MM.1S (cell line): ENCODE measurements at regions not wholly inside any gene's neighbourhood (a gene's known extent, or its start where the extent isn't known, plus 50 kb on each side); places are given as distances from the start of the nearest gene placed in this dataset.

Experiments
- DNase-seq: peaks from one replicate; pipeline ENCODE4 v3.0.0-alpha.2; 2015
- H2AFZ ChIP-seq: fragments of 300-600 bp; sonication (generic); 2 replicates; pipeline ENCODE4 v1.6.0; 2016; ENCODE audit warnings: antibody characterized with exemption, low read length
- H3F3A ChIP-seq: fragments of 300-600 bp; sonication (generic); 2 replicates; pipeline ENCODE4 v1.6.1; 2016; ENCODE audit warnings: mild to moderate bottlenecking, antibody characterized with exemption, low read length, moderate library complexity, mixed read lengths; ENCODE audit not compliant: insufficient read depth
- H3K27ac ChIP-seq: fragments of 300-600 bp; sonication (generic); 2 replicates; pipeline ENCODE4 v1.5.1; 2016; ENCODE audit warnings: mild to moderate bottlenecking, low read length
- H3K27me3 ChIP-seq: fragments of 300-600 bp; sonication (generic); replicated peaks from 2 replicates; pipeline ENCODE4 v1.6.0; 2016; ENCODE audit warnings: low read length; ENCODE audit not compliant: insufficient read depth
- H3K36me3 ChIP-seq: fragments of 300-600 bp; sonication (generic); replicated peaks from 2 replicates; pipeline ENCODE4 v1.6.1; 2016; ENCODE audit warnings: mild to moderate bottlenecking, low read length, mixed read lengths; ENCODE audit not compliant: insufficient read depth
- H3K4me1 ChIP-seq: fragments of 300-600 bp; sonication (generic); 2 replicates; pipeline ENCODE4 v1.6.1; 2016; ENCODE audit warnings: low read length, mixed read lengths
- H3K4me2 ChIP-seq: fragments of 300-600 bp; sonication (generic); 2 replicates; pipeline ENCODE4 v1.6.0; 2016; ENCODE audit warnings: low read depth, low read length
- H3K4me3 ChIP-seq: fragments of 300-600 bp; sonication (generic); 2 replicates; pipeline ENCODE4 v1.5.1; 2016; ENCODE audit warnings: low read length, mixed read lengths
- H3K79me2 ChIP-seq: fragments of 300-600 bp; sonication (generic); 2 replicates; pipeline ENCODE4 v1.6.1; 2016; ENCODE audit warnings: mixed run types, low read length, mixed read lengths
- H3K9ac ChIP-seq: fragments of 300-600 bp; sonication (generic); 2 replicates; pipeline ENCODE4 v1.6.1; 2016; ENCODE audit warnings: low read length, mixed read lengths
- H3K9me2 ChIP-seq: fragments of 300-600 bp; sonication (generic); replicated peaks from 2 replicates; pipeline ENCODE4 v1.6.1; 2016; ENCODE audit warnings: mild to moderate bottlenecking, low read length, mixed read lengths; ENCODE audit not compliant: insufficient read depth
- H3K9me3 ChIP-seq: fragments of 300-600 bp; sonication (generic); replicated peaks from 2 replicates; pipeline ENCODE4 v1.6.1; 2016; ENCODE audit warnings: mild to moderate bottlenecking, low read length, mixed read lengths; ENCODE audit not compliant: insufficient read depth
- H4K20me1 ChIP-seq: fragments of 300-600 bp; sonication (generic); 2 replicates; pipeline ENCODE4 v1.6.1; 2016; ENCODE audit warnings: mild to moderate bottlenecking, low read length, moderate library complexity, mixed read lengths; ENCODE audit not compliant: insufficient read depth
- CTCF ChIP-seq: fragments of 300-600 bp; sonication (generic); IDR thresholded peaks from 2 replicates; pipeline ENCODE4 v1.5.1; 2016; ENCODE audit warnings: antibody characterized with exemption, low read length, mixed read lengths
- EZH2 ChIP-seq: fragments of 300-600 bp; sonication (generic); optimal IDR thresholded peaks from 2 replicates; pipeline ENCODE3; 2017; ENCODE audit warnings: low read depth, mild to moderate bottlenecking, antibody characterized with exemption, low read length, mixed read lengths
- EZH2phosphoT487 ChIP-seq: fragments of 300-600 bp; sonication (generic); IDR thresholded peaks from 2 replicates; pipeline ENCODE4 v1.6.1; 2018; ENCODE audit warnings: antibody characterized with exemption, low read length

GRCh38 chr17:52899235-52899634 is 740.7 kb upstream of the CA10 start:
- no peaks in the 10 kb centered on the region for H3K27me3 ChIP-seq
- no peak overlapping the region for H3K4me3 ChIP-seq
- DNase-seq: no peak
- no peak overlapping the region for H3K27ac ChIP-seq
- H3K9me3 ChIP-seq: no peaks in the 10 kb centered on the region
- H2AFZ ChIP-seq: no peak overlapping the region
- no peaks in the 10 kb centered on the region for H3F3A ChIP-seq
- H3K79me2 ChIP-seq: no peaks in the 10 kb centered on the region
- no peak overlapping the region for H3K4me2 ChIP-seq
- H3K4me1 ChIP-seq: no peaks in the 10 kb centered on the region
- H3K9me2 ChIP-seq: no peaks in the 10 kb centered on the region
- TF ChIP-seq EZH2phosphoT487 (no peak), EZH2 (no peak), CTCF (no peak)
- H3K9ac ChIP-seq: no peak overlapping the region
- H3K36me3 ChIP-seq: no peaks in the 10 kb centered on the region
- no peaks in the 10 kb centered on the region for H4K20me1 ChIP-seq

GRCh38 chr17:52895272-52895671 is 736.8 kb upstream of the CA10 start:
- no peak overlapping the region for H3K4me3 ChIP-seq
- no peaks in the 10 kb centered on the region for H3K9me3 ChIP-seq
- TF ChIP-seq EZH2phosphoT487 (no peak), EZH2 (no peak), CTCF (no peak)
- H3K79me2 ChIP-seq: no peaks in the 10 kb centered on the region
- H2AFZ ChIP-seq: no peak overlapping the region
- H3F3A ChIP-seq: no peaks in the 10 kb centered on the region
- no peaks in the 10 kb centered on the region for H3K36me3 ChIP-seq
- H4K20me1 ChIP-seq: no peaks in the 10 kb centered on the region
- H3K9ac ChIP-seq: no peak overlapping the region
- no peak overlapping the region for H3K27ac ChIP-seq
- H3K27me3 ChIP-seq: no peaks in the 10 kb centered on the region
- no peaks in the 10 kb centered on the region for H3K9me2 ChIP-seq
- DNase-seq: no peak
- H3K4me2 ChIP-seq: no peak overlapping the region
- H3K4me1 ChIP-seq: no peaks in the 10 kb centered on the region

- no peak overlapping the region for H3K9ac ChIP-seq
- no peak for DNase-seq
- no peak overlapping the region for H3K4me3 ChIP-seq
- no peaks in the 10 kb centered on the region for H3K9me3 ChIP-seq
- H3K27ac ChIP-seq: no peak overlapping the region
- no peaks in the 10 kb centered on the region for H3K9me2 ChIP-seq
- TF ChIP-seq EZH2phosphoT487: no peak
- TF ChIP-seq EZH2: no peak
- TF ChIP-seq CTCF: no peak
- no peak overlapping the region for H2AFZ ChIP-seq
- no peaks in the 10 kb centered on the region for H3K4me1 ChIP-seq
- H3K36me3 ChIP-seq: no peaks in the 10 kb centered on the region
- no peaks in the 10 kb centered on the region for H3K27me3 ChIP-seq
- no peak overlapping the region for H3K4me2 ChIP-seq
- H3F3A ChIP-seq: no peaks in the 10 kb centered on the region
- no peaks in the 10 kb centered on the region for H4K20me1 ChIP-seq
- H3K79me2 ChIP-seq: no peaks in the 10 kb centered on the region
Observed at GRCh38 chr17:52892334-52892733, 733.8 kb upstream of the CA10 start.
